ENCODE measurements at regions not wholly inside any gene's neighbourhood (a gene's known extent, or its start where the extent isn't known, plus 50 kb on each side); places are given as distances from the start of the nearest gene placed in this dataset.

GRCh38 chr2:236718207-236718992 is 148.8 kb downstream of the ACKR3 start:
- no TSS peak for BruUV-seq (replicated peaks)
- Histone ChIP-seq H3K4me3 (no peak overlapping the region), H4K20me1 (replicated peaks; ENCODE audit: control insufficient read depth, insufficient read depth, low read length) (no peaks in the 10 kb centered on the region), H3K36me3 (ENCODE audit: control insufficient read depth, insufficient read depth, low read length) (no peaks in the 10 kb centered on the region), H3K4me1 (replicated peaks in 1 of 2; ENCODE audit: control insufficient read depth in 2 of 2, insufficient read depth in 2 of 2, low read length in 2 of 2) (no peaks in the 10 kb centered on the region), H3K4me2 (ENCODE audit: insufficient read depth, low read length) (no peak overlapping the region), H2AFZ (ENCODE audit: low read depth, low read length) (no peak overlapping the region), H3K27me3 (ENCODE audit: control insufficient read depth in 2 of 2, insufficient read depth in 2 of 2, low read length in 2 of 2) (peaks cover 0 to 19% of the 10 kb centered on the region in 2 experiments; a peak in 3 of 5 replicates), H3K9me3 (replicated peaks; ENCODE audit: control insufficient read depth, insufficient read depth, low read depth, low read length) (no peaks in the 10 kb centered on the region), H3K9me1 (ENCODE audit: control insufficient read depth, insufficient read depth, low read length) (no peaks in the 10 kb centered on the region), H3K79me2 (ENCODE audit: control insufficient read depth, insufficient read depth, low read length) (no peaks in the 10 kb centered on the region), H3K27ac (ENCODE audit: extremely low read depth, low read depth, low read length) (no peak overlapping the region), H3K9ac (ENCODE audit: insufficient read depth in 1 of 2, low read depth in 2 of 2, low read length in 2 of 2) (no peak overlapping the region)
- in situ Hi-C loops (cut with MboI), result no loop called here
- DNase-seq (ENCODE audit: extremely low read depth in 1 of 4, low spot score in 3 of 4), result no peak
- TF ChIP-seq TAL1 (IDR thresholded peaks at IDR 0.05), result no peak
- TF ChIP-seq STAT5A (IDR thresholded peaks at IDR 0.05; ENCODE audit: borderline replicate concordance, low read length), result no peak
- TF ChIP-seq SMAD1 (IDR thresholded peaks at IDR 0.05; ENCODE audit: low read depth, low read length, partially characterized antibody), result no peak
- TF ChIP-seq ZSCAN32 (CRISPR knock-in tag; IDR thresholded peaks at IDR 0.05), result no peak
- TF ChIP-seq CEBPG (CRISPR knock-in tag; IDR thresholded peaks at IDR 0.05), result no peak
- TF ChIP-seq CEBPG (tag; conservative IDR thresholded peaks at IDR 0.05 in 1 of 2, IDR thresholded peaks at IDR 0.05 in 1 of 2), result no peak
- TF ChIP-seq SMAD3 (CRISPR knock-in tag; conservative IDR thresholded peaks at IDR 0.05), result no peak
- no peak for FAIRE-seq
- no peak for ATAC-seq
- intact Hi-C loops (cut with micrococcal nuclease), result no loop called here
- ChIA-PET CTCF (ENCODE audit: low intra/inter-chr PET ratio) (no interaction called here), POLR2A (no interaction called here)
- WGBS (ENCODE audit: insufficient coverage, low coverage, missing lambda C conversion rate), result 3% methylated on average over 16 of the region's 18 CpGs

Measured in K562 (cell line).